Activated CD8-positive, alpha-beta T cell treated with anti-CD3 and anti-CD28 coated beads for 36 hours (primary cell): ENCODE measurements at regions not wholly inside any gene's neighbourhood (a gene's known extent, or its start where the extent isn't known, plus 50 kb on each side); places are given as distances from the start of the nearest gene placed in this dataset.

Experiments
- ATAC-seq: fragments of 200-7000 bp; cut with Tn5 transposase; one replicate; pipeline ENCODE4 v1.10.0; 2021; ENCODE audit warnings: mild to moderate bottlenecking, moderate library complexity
- CTCF ChIA-PET: fragments of 350-600 bp; sonication (Branson Sonifier 250); formaldehyde crosslinking; loops from one replicate; lab custom pipeline; 2021; ENCODE audit warnings: antibody characterized with exemption; lab: Charles Lee
- POLR2A ChIA-PET: fragments of 350-600 bp; sonication (Branson Sonifier 250); formaldehyde crosslinking; loops from one replicate; lab custom pipeline; 2021; ENCODE audit warnings: antibody characterized with exemption; lab: Charles Lee
- DNase-seq: peaks from one replicate; pipeline ENCODE4 v3.0.0-alpha.2; 2020
- H3K27ac Mint-ChIP-seq: one replicate; pipeline ENCODE4 v1.8.0; 2021; ENCODE audit warnings: mild to moderate bottlenecking, mixed read lengths
- H3K27me3 Mint-ChIP-seq: one replicate; pipeline ENCODE4 v1.8.0; 2021; ENCODE audit warnings: mixed read lengths
- H3K36me3 Mint-ChIP-seq: one replicate; pipeline ENCODE4 v1.8.0; 2021; ENCODE audit warnings: low read depth, mixed read lengths
- H3K4me1 Mint-ChIP-seq: one replicate; pipeline ENCODE4 v1.8.0; 2021; ENCODE audit warnings: low read depth, mixed read lengths
- H3K4me3 Mint-ChIP-seq: one replicate; pipeline ENCODE4 v1.8.0; 2021; ENCODE audit warnings: mild to moderate bottlenecking, moderate library complexity, mixed read lengths
- H3K9me3 Mint-ChIP-seq: one replicate; pipeline ENCODE4 v1.8.0; 2021; ENCODE audit warnings: mixed read lengths
- CTCF ChIP-seq: fragments of 200-600 bp; IDR thresholded peaks from one replicate; pipeline ENCODE4 v1.8.0; 2022; ENCODE audit warnings: antibody characterized with exemption, mild to moderate bottlenecking
- intact Hi-C: fragments of 100-400 bp; cut with micrococcal nuclease; formaldehyde crosslinking; loops from one replicate; pipeline ENCODE4 v1.10.0; 2022

- DNase-seq (no peak), ATAC-seq (no peak)
- Mint-ChIP-seq H3K36me3 (no peaks in the 10 kb centered on the region), H3K27ac (no peak overlapping the region), H3K4me1 (no peaks in the 10 kb centered on the region), H3K27me3 (no peaks in the 10 kb centered on the region), H3K9me3 (peaks cover 9% of the 10 kb centered on the region), H3K4me3 (no peak overlapping the region)
- no peak for TF ChIP-seq CTCF
- intact Hi-C loops: no loop called here
- CTCF ChIA-PET: no interaction called here
- POLR2A ChIA-PET: no interaction called here
These were observed 370.2 kb upstream of the TMTC1 start for GRCh38 chr12:30153981-30154380.

GRCh38 chr12:30152705-30153104, 369.0 kb upstream of the TMTC1 start:
- no peaks in the 10 kb centered on the region for H3K4me1 Mint-ChIP-seq
- no peaks in the 10 kb centered on the region for H3K27me3 Mint-ChIP-seq
- TF ChIP-seq CTCF: no peak
- peaks cover 9% of the 10 kb centered on the region for H3K9me3 Mint-ChIP-seq
- CTCF ChIA-PET: no interaction called here
- ATAC-seq: no peak
- intact Hi-C loops: no loop called here
- no peak overlapping the region for H3K27ac Mint-ChIP-seq
- H3K36me3 Mint-ChIP-seq: no peaks in the 10 kb centered on the region
- DNase-seq: no peak
- H3K4me3 Mint-ChIP-seq: no peak overlapping the region
- POLR2A ChIA-PET: no interaction called here

- ChIA-PET POLR2A (no interaction called here), CTCF (no interaction called here)
- DNase-seq (no peak), ATAC-seq (no peak)
- no peak overlapping the region for H3K4me3 Mint-ChIP-seq
- H3K9me3 Mint-ChIP-seq: peaks cover 9% of the 10 kb centered on the region
- no peaks in the 10 kb centered on the region for H3K27me3 Mint-ChIP-seq
- intact Hi-C loops: no loop called here
- TF ChIP-seq CTCF: no peak
- no peaks in the 10 kb centered on the region for H3K36me3 Mint-ChIP-seq
- no peak overlapping the region for H3K27ac Mint-ChIP-seq
- H3K4me1 Mint-ChIP-seq: no peaks in the 10 kb centered on the region
These were observed 368.1 kb upstream of the TMTC1 start for GRCh38 chr12:30151831-30152230.

GRCh38 chr12:30146561-30146960, 362.8 kb upstream of the TMTC1 start:
- no peak for ATAC-seq
- no peak overlapping the region for H3K4me3 Mint-ChIP-seq
- no peaks in the 10 kb centered on the region for H3K9me3 Mint-ChIP-seq
- ChIA-PET POLR2A (no interaction called here), CTCF (no interaction called here)
- H3K36me3 Mint-ChIP-seq: no peaks in the 10 kb centered on the region
- intact Hi-C loops: no loop called here
- TF ChIP-seq CTCF: no peak
- no peaks in the 10 kb centered on the region for H3K4me1 Mint-ChIP-seq
- H3K27me3 Mint-ChIP-seq: no peaks in the 10 kb centered on the region
- no peak for DNase-seq
- no peak overlapping the region for H3K27ac Mint-ChIP-seq

- ChIA-PET CTCF (interaction anchor here (0.9 kb wide), 1 partner anchor 18 kb away, joined by 3 read pairs; no protein-coding TSS in a partner anchor), POLR2A (no interaction called here)
- intact Hi-C loops: no loop called here
- no peaks in the 10 kb centered on the region for H3K9me3 Mint-ChIP-seq
- H3K4me3 Mint-ChIP-seq: no peak overlapping the region
- no peak for DNase-seq
- no peak overlapping the region for H3K27ac Mint-ChIP-seq
- H3K4me1 Mint-ChIP-seq: no peaks in the 10 kb centered on the region
- no peaks in the 10 kb centered on the region for H3K36me3 Mint-ChIP-seq
- no peaks in the 10 kb centered on the region for H3K27me3 Mint-ChIP-seq
- TF ChIP-seq CTCF: no peak
- no peak for ATAC-seq
These were observed 361.9 kb upstream of the TMTC1 start for GRCh38 chr12:30145684-30146032.
